HT-29 (cell line): ENCODE measurements at regions not wholly inside any gene's neighbourhood (a gene's known extent, or its start where the extent isn't known, plus 50 kb on each side); places are given as distances from the start of the nearest gene placed in this dataset.

ENCODE experiments used
- DNase-seq: peaks from one replicate; pipeline ENCODE4 v3.0.0-alpha.2; 2015; ENCODE audit warnings: low spot score

DNA sequence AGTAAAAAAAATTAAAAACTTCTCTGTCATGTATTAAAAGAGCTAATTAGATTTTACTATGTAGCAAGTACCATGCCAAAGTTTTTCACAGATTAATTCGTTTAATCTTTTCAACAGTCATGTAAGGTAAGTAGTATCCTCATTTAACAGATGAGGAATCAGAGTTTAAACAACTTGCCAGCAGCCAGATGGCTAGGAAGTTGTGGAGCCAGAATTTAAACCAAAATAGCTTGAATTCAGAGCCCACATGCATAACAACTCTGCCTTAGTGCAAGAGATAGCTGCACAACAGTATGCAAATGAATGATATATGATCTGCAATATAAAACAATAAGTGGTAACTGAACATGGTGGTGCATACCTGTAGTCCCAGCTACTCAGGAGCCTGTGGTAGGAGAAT lies 75.3 kb downstream of the NAP1L3 start:
- no peak for DNase-seq

DNA sequence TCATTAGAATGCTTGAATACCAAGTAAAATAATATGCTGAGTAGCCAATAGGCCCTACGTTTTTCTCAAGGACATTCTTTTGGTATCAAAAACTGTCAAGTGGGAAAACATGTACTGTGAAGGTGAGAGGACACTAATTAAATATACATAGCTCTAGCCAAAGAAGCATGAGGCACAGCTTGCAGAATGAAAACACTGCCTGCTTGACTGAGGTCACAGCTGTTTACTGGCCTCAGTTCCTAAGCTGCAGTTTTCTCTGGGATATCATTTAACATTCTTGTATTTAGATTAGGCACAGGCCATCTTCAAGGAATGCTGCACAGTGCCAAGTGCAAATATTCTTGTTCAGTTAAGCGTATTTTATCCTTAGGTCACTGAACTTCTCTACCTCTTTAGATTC lies 78.6 kb downstream of the NAP1L3 start:
- no peak for DNase-seq

DNA sequence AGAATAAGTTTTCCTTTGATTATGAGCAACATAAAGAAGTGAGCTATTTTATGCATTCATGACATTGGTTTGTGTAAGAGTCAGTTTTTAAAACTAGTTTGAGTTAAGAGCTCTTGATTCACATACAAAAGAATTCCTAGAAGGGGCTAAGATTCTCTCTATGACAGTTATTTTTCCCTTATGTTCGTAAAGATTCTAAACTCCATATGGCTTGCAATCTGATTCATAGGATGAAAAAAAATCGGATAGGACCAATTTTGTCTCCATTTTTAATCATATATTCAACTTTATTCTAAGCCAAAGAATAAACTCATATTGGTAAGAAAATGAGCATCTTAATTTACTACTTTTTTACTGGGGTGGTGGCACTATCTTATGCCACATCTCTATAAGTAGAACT lies 79.4 kb downstream of the NAP1L3 start:
- no peak for DNase-seq

DNA sequence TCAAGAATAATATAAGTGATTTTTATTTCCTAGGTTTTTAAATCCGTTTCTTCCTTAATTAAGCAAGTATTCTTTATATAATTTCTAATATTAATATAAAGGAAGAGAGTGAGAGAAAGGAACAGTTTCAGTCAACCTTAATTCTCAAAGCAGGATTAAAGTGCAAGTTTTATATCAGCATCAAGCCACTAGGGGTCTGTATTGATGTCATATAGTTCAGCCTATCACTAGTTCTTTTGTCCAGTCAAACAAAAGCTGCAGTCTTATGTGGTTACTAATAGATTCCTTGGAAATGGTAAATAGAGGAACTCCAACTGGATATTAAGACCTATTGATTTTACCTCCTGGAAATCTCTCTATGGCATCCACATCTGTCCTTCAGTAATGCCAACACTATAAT lies 82.0 kb downstream of the NAP1L3 start:
- no peak for DNase-seq

DNA sequence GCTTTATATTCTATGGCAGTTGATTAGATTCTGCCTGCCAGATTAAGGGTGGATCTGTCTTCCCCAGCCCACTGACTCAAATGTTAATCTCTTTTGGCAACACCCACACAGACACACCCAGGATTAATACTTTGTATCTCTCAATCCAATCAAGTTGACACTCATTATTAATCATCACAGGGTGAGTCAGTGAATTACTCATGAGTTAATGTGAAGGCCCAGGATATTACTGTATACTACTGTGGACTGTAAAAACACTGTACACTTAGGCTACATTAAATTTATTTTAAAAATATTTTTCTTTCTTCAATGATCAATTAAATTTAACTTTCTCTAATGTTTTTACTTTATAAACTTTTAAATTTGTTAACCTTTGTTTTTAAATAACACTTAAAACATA lies 87.7 kb downstream of the NAP1L3 start:
- no peak for DNase-seq

DNA sequence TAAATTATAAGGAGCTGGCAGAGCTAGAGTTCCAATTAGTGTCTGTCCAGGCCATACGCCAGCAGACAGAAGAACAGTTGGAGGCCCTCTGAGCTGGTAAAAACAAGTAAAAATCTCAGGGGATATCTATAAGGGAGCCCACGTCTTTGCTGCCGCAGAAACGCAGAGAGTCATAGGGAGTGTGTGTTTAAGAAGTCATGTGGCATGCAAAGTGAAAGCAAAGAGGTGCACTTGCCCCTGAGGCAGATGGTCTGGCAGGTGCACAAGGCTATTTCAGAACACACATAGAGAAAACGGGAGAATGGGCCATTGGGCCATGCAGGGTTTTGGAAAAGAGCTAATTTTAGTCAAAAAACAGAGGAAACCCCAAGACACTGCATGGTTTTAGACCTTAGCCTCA lies 92.7 kb downstream of the NAP1L3 start:
- DNase-seq = no peak

DNA sequence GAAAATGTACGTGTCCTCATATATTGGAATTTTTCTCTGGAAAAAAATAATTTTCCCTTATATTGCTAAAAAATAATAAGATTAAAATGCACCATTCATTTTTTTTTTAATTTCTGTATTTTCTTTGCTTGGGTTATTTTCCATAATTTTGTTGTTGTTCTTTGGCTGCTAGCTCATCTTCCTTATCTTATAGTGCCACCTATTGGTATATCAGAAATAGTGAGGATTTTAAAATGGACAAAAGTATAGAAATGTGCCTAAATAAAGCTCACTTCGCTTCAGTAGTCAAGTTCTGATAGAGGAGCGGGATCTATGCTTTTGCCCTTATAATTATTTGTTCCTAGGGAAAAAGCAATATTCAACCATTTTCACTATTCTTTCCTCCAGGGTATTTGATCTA lies 134.8 kb downstream of the NAP1L3 start:
- peak; percentile 25 for DNase-seq

DNA sequence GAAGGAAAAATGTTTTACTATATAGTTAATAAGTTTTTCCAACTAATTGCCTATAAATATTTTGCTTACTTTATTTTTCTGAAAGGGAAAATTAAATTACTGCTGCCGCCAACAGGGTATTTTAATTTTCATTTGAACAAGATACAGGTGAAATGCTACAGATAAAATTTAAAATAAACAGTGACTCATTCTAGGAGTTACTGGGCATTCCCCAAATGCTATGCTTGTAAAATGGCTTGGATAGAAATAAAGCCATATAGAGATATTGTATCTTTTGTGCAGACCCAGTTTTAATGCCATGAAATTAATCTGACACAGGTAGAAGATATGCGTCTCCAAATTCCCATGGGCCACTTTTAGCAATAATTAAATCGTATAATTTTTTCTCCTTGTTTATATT lies 144.5 kb downstream of the NAP1L3 start:
- no peak for DNase-seq
